ENCODE measurements at regions not wholly inside any gene's neighbourhood (a gene's known extent, or its start where the extent isn't known, plus 50 kb on each side); places are given as distances from the start of the nearest gene placed in this dataset.

DNA sequence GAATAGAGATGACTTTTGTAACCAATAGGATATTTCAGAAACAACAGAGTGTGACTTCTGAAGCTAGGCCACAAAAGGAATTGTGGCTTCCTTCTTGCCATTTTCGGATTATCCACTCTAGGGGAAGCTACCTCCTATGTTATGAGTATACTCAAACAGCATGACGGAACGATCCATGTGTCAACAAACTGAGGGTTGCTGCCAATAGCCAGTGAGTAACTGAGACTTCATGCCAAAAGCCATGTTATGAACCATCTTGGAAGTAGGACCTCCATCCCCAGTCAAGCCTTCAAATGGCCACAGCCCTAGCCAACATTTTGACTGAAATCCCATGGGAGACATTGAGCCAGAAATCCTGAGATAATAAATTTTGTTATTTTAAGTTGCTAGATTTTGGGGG, 69.0 kb upstream of the IL6 start:
- in situ Hi-C loops (cut with MboI; ENCODE audit: low sequenced_read_pairs), result no loop called here

DNA sequence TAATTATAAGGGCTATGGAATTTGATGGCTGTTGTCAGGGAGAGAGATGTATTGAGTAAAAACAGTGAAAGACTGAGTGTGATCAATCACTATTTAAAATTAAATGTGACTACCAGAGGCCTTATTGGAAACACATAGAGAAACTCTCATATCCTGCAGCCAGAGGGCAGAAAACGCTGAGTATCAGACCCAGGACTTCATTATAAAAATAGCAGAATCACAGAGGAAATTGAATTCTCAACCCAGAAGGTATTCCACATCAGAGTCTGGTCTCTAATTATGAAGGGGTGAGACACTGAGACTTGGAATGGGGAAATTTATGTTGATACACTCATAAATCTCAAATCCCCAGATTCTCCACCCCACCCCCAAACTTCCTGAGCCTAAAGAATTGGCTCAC, 69.5 kb upstream of the IL6 start:
- in situ Hi-C loops (cut with MboI; ENCODE audit: low sequenced_read_pairs), result no loop called here

DNA sequence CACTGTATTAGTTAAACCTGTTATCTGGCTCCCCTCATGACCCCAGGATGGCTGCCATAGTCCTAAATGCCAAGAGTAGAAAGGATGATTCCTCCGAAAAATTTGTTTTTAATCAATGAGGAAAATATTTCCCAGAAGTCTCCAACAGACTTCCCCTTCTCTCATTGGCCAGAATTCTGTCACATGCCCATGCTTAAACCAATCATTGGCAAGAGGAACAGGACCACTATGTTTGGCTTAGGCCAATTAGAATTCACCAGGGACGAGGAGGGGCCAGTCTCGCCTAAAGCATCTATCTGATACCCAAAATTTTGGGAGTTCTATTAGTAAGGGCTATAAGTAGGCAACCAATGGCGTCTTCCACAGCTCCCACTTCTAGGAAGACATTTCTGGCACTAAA, 71.2 kb upstream of the IL6 start:
- in situ Hi-C loops (cut with MboI; ENCODE audit: low sequenced_read_pairs), result no loop called here

DNA sequence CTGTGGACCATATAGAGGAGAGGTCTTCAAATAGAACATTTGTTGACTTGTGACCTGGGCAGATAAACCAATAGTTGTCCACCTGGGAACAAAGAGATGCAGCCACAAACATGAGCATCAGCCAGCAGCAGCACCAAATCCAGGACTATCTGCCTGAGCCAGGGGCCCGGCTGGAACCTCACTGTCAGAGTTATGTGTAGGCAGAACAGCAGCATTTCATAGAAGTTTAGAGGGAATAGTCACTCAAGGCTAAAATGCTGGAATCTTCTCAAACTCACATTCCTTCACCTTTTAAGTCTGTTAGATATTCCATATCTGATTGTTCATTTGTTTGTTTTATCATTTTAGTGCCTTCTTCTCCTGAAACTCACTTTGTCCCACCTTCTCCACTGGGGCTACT, 72.2 kb upstream of the IL6 start:
- in situ Hi-C loops (cut with MboI; ENCODE audit: low sequenced_read_pairs), result no loop called here

DNA sequence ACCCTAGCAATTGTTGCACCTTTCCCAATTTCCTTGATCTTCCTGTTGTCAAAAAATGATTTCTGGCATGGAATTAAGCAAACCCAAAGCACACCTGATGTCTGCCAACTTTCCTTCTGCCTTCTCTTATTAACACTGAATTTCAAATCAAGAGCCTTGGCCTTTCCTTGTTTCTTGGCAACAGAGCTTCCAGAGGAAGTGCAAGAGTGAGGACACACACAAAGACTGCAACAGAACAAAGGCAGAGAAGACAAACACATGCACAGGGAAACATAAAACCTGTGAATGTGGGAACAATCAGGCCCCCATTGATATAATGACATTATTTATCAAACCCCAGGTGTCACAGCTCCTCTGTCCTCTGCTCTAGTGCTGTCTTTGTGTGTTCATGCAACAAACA, 73.0 kb upstream of the IL6 start:
- in situ Hi-C loops (cut with MboI; ENCODE audit: low sequenced_read_pairs), result no loop called here

DNA sequence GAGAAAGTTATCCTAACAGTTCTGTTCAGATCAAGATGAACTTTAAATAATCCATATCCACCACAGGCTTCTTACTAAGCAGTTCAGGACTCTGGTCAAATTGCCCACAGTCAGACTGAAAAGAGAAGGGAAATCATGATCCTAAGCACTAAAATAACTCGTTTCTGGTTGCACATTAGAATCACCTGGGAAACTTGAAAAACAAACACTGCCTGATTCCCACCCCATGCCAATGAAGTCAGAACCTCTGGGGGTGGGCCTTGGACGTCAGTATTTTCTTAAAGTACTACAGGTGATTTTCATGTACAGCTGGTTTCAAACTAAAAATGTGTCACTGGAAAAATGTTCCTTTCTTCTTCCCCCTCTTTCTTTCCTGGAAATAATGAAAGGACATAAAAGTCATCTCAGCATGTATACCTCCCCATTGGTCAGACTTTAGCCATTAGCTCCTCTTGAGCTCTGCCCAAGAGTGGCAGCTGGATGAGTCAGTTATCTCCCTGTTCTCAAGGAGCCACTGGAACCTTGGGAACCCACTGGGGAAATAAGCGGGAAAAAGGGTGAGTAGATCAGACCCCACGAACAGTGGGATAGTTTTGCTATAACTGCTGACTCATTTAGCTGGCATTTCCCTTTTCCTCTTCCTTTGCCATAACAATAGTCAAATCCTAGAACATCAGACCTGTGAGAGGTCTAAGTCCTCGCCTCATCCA, 75.3 kb upstream of the IL6 start:
- in situ Hi-C loops (cut with MboI; ENCODE audit: low sequenced_read_pairs), result no loop called here

DNA sequence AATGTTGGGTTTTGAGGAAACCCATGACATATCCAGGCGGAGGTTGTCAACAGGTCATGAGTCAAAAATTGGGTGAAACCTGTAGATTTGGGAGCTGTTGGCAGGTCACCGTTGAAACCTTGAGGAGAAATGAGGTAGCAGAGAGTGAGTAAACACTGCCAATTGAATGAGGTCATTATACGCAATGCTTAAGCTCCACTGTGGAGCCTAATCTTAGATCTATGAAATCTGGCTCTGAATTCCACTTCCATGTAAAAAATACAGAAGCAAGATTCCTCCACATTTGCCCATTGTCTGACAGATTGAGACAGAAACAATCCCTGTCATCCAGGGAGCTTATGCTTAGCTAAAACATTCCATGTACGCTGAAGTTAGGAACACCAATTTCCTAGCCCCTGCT, 76.0 kb upstream of the IL6 start:
- in situ Hi-C loops (cut with MboI; ENCODE audit: low sequenced_read_pairs), result no loop called here

DNA sequence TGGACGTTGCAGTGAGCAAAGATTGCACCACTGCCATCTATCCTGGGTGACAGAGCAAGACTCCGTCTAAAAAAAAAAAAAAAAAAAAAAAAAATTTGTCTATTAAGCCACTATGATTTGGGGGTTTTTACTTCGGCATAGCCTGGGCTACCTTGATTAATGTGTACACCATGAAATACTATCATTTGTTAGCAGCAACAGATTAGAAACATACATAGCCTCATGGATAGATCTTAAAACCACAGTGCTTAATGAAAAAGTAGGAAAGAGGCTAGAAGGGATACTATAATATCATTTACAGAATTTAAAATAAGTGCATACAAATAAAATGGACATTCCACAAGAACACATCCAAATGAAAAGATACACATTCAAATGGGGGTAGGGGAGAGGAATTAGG, 77.3 kb upstream of the IL6 start:
- in situ Hi-C loops (cut with MboI; ENCODE audit: low sequenced_read_pairs), result no loop called here

DNA sequence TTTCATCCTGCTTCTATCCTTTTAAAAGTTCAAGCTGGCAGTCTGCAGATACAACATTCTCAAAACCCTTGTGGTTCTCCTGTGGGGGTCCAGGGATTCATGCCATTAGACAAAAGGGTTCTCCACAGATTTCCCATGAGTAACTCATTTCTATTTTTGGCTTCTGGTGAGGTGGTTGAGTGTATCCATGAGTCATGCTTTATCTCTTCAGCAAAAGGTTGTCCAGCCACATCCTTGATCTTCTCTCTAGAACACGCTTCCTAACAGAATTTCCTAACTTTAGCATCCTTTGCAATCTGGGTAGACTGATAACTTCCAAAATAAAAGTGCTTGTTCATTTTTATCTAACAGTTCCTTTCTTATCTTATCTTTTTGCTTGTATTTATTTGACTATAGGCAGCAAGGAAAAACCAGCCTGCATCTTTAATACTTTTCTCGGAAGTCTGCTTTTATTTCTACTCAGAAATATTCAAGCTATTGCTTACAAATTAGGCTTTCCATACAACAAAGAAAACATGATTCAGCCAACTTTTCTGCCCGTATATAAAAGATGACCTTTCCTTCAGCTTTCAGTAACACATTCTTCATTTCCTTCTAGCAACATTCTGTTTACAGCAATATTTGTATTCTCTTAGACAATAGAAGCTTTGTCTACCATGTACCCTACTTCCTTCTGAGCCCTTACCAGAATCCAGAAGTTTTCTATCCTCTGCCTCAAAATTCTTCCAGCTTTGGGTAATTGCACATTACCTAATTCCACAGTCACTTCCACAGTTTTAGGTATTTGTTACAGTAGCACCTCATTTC, 79.3 kb upstream of the IL6 start:
- in situ Hi-C loops (cut with MboI; ENCODE audit: low sequenced_read_pairs), result no loop called here

DNA sequence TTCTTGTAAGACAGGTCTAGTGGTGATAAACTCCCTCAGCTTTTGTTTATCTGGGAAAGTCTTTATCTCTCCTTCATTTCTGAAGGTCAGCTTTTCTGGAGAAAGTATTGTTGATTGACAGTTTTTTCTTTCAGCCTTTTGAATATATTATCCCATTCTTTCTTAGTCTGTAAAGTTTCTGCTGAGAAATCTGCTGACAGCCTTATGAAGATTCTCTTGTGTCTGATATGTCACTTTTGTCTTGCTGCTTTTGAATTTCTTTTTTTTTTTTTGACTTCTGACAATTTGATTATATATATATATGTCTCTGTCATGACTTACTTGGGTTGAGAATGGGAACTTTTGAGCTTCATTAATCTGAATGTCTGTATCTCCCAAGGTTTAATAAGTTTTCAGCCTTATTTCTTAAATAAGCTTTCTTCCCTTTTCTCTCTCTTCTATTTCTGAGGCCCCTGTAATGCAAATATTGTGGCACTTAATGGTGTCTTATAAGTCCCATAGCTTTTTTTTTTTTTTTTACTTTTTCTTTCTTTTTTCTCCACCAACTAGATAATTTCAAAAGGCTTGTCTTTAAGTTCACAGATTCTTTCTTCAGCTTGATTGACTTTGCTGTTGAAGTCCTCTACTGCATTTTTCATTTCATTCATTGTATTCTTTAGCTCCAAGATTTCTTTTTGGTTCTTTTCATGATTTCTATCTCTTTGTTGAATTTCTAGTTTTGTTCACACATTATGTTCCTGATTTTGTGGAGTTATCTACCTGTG, 81.4 kb upstream of the IL6 start:
- in situ Hi-C loops (cut with MboI; ENCODE audit: low sequenced_read_pairs), result no loop called here

DNA sequence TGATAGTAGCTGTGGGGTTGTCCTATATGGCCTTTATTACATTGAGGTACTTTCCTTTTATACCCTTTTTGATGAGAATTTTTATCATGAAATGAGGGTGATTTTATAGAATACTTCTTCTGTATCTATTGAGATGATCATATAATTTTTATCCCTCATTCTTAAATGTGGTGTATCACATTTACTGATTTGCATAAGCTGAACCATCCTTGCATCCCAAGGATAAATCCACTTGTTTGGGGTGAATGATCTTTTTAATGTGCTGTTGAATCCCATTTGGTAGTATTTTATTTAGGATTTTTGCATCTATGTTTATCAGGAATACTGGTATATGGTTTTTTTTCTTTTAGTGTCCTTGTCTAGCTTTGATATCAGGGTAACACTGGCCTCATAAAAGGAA, 84.5 kb upstream of the IL6 start:
- in situ Hi-C loops (cut with MboI; ENCODE audit: low sequenced_read_pairs), result no loop called here

DNA sequence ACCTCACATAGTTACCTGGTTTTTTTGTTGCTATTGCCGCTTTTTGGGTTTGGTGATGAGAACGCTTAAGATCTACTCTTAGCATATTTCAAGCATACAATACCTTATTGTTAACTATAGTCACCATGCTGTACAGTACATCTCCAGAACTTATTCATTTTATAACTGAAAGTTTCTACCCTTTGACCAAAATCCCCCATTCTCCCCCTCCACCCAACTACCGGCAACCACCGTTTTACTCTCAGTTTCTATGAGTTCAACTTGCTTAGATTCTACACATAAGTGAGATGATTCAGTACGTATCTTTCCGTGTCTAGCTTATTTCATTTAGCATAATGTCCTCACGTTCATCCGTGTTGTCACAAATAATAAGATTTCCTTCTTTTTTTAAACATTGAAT, 86.7 kb upstream of the IL6 start:
- in situ Hi-C loops (cut with MboI; ENCODE audit: low sequenced_read_pairs), result no loop called here

DNA sequence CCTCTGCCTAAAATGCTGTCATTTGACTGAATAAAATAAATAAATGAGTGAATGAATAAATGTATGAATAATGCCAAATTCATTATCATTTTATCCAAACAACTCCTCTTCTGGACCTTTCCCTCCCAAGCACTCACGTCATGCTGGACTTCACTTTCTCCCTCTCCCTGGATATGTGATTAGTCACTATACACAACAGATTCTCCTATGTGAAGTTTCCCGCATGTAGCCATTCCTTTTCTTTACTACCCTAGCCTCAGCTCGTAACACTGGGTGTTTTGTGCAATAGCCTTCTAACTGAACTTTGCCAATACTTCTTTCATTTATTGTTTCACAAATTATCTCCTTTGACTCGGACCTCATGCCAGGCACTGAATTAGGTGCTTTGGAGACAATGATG, 87.6 kb upstream of the IL6 start:
- in situ Hi-C loops (cut with MboI; ENCODE audit: low sequenced_read_pairs), result no loop called here

DNA sequence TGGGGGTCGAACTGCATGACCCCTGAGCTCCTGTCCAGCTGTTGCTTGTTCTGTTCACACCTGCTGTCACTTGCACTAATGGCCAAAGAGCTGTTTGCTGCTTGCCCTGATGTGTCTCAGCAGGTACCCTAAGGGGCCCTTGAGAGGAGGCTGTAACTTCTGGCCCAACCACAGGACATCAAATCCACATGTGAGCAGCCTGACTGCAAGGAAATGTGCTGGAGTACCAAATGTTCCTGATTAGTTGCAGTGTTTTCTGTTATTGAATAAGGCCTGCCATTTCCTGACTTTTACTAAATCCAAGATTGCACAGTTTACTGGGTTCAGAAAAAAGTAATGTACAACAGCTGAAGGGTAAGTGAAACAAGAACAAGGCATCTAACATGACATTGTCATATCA, 91.7 kb upstream of the IL6 start:
- in situ Hi-C loops (cut with MboI; ENCODE audit: low sequenced_read_pairs), result no loop called here

DNA sequence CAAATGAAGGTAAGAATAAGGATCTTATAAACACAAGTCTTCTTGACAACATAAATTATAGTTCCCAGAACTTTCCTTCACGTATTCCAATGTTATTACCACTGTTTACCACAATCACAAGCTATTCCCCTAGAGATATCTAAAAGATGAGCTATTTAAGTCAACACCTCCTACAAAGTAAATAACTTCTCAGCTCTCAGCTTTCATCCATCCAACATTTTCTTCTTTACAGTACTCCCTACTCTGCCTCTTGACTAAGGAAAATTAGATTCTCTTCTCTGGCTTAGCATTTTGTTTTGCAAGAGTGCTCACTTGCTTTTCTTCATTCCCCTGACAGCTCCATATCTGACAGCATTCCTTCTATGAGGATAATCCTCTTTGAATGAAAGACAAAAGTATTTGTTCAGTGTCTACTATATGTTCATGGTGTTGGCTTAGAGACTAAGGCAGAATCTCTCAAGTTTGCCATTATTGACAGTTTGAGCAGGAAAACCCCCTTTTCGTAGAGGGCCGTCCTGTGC, 93.0 kb upstream of the IL6 start:
- in situ Hi-C loops (cut with MboI; ENCODE audit: low sequenced_read_pairs), result no loop called here

DNA sequence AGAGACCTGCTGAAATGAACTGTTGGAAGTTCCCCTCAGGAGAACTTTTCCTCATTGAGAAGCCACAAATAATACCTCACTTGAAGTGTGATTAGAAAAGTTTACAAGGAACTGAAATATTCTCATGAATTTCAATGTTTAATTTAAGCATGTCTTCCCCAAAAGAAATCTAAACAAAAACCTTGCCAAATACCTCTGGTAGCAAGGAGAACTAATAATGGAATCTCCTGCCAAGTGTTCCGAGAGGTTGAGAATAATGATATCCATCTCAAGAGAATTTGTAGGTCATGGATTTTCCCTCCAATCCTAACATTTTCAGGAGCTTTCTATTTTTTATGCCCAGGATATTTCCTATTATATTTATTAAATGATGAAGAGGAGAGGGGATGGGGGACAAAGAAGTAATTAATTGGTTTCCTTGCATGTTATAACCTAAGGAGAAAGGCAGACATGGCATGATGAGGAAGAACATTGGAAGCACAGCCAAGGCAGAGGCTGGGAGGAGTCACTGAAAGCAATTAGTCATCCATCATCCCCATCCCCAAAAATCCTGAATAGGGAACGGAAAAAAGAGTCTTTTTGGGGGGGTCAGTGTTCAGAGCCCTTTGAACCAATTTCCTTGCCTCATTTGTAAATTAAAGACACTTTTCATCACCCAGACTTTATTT, 93.6 kb upstream of the IL6 start:
- in situ Hi-C loops (cut with MboI; ENCODE audit: low sequenced_read_pairs), result no loop called here

DNA sequence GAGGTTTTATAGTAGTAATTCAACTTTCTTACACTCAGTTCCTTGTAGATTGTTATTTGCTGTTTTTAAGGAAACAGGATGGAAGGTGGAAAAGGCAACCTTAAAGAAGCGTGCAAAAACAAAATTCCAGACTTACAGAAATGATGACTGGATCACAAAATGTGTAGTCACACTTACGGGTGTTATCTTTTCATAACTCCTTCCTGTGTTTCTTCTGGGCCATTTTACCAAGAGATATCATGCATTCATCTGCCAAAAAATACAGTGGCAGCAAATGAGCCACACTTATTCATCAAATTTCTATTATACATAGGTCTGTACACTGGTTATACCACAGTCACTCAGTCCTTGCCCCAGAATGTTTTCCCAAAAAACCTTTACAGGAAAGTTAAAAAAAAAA, 94.3 kb upstream of the IL6 start:
- in situ Hi-C loops (cut with MboI; ENCODE audit: low sequenced_read_pairs), result no loop called here

DNA sequence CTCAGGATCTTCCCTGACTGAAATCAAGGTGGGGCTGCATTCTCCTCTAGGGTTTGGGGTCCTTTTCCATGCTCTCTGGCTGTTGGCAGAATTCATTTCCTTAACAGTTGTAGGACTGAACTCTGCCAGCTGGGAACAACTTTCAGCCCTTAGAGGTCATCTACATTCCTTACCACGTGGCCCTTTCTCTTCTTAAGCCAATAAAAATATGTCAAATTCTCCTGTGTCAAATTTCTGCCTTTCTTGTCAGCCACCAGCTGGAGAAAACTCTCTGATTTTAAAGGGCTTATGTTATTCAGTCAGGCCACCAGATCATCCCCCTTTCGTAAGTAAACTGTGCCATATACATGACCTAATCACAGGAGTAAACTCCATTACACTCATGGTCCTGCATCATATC, 95.3 kb upstream of the IL6 start:
- in situ Hi-C loops (cut with MboI; ENCODE audit: low sequenced_read_pairs), result no loop called here

DNA sequence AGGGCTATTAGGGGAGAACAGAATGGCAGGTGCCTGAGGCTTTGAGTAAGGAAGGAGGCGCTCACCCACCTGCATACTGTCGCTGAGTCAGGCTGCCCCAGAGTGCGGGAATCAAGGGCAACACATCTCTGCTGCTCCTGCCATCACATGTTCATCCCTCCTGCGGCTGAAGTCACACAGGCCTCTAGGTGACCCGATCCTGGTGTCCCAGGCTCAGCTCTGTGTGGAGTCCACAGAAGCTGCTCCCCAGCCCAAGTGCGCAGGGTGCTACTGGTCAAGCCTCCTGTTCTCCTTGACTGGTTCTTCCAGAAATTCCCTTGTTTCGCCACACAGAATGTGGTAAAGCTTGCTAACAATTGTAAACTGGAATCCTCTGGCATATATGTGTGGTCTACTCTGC, 96.9 kb upstream of the IL6 start:
- in situ Hi-C loops (cut with MboI; ENCODE audit: low sequenced_read_pairs), result no loop called here

DNA sequence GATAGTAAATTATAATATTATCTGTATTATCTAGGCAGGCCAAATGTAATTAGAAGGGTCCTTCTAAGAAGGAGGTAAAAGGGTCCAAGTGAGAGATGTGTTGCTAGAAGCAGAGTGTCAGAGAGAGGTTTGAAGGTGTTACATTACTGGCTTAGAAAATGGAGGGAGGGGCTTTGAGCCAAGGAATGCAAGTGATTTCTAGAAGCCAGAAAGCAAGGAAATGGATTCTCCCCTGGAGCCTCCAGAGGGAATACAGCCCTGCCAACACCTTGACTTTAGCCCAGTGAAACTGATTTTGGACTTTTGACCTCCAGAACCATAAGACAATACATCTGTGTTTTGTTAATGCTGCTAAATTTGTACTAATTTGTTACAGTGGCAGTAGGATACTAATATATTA, 97.9 kb upstream of the IL6 start:
- in situ Hi-C loops (cut with MboI; ENCODE audit: low sequenced_read_pairs), result no loop called here

DNA sequence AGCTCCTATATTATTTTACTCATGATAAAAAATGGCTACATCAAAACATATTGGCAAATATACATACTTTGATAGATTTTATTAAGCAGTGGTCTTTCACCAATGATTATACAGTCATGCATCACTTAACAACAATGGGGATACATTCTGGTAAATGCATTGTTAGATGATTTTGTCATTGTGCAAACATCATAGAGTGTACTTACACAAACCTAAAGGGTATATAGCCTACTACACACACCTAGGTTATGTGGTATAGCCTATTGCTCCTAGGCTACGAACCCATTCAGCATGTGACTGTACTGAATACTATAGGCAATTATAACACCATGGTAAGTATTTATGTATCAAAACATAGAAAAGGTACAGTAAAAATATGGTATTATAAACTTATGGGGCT, 98.9 kb upstream of the IL6 start:
- in situ Hi-C loops (cut with MboI; ENCODE audit: low sequenced_read_pairs), result no loop called here
